Fibroblast of villous mesenchyme (primary cell): ENCODE measurements at regions not wholly inside any gene's neighbourhood (a gene's known extent, or its start where the extent isn't known, plus 50 kb on each side); places are given as distances from the start of the nearest gene placed in this dataset.

Source experiments
- DNase-seq: peaks from one replicate; pipeline ENCODE4 v3.0.0-alpha.2; 2010; ENCODE audit warnings: low read depth
- H3K4me3 ChIP-seq: 2 replicates; pipeline ENCODE4 v1.5.1; 2011; ENCODE audit warnings: low read depth, mild to moderate bottlenecking, low read length
- TF ChIP-seq, protein P1 (sequence below): IDR thresholded peaks from 2 replicates; pipeline ENCODE4 v1.5.1; 2012; ENCODE audit warnings: low read depth, mild to moderate bottlenecking, low read length; ENCODE audit not compliant: insufficient read depth

DNA sequence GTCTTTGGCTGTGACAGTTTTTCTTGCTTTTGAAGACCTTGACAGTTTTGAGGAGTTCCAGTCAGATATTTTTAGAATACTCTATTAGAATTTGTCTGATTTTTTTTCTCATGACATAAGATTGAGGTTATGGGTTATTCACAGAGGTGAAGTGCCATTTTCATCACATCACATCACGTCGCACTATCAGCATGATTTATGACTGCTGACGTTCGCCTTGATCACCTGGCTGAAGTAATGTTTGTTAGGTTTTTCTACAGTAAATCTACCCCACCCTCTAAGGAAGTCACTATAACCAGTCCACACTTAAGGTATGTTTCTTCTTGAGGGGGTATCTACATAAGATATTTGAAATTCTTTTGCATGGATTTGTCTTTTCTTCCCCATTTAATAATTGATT is 169.7 kb downstream of the NDFIP2 start:
- TF ChIP-seq, protein P1, sequence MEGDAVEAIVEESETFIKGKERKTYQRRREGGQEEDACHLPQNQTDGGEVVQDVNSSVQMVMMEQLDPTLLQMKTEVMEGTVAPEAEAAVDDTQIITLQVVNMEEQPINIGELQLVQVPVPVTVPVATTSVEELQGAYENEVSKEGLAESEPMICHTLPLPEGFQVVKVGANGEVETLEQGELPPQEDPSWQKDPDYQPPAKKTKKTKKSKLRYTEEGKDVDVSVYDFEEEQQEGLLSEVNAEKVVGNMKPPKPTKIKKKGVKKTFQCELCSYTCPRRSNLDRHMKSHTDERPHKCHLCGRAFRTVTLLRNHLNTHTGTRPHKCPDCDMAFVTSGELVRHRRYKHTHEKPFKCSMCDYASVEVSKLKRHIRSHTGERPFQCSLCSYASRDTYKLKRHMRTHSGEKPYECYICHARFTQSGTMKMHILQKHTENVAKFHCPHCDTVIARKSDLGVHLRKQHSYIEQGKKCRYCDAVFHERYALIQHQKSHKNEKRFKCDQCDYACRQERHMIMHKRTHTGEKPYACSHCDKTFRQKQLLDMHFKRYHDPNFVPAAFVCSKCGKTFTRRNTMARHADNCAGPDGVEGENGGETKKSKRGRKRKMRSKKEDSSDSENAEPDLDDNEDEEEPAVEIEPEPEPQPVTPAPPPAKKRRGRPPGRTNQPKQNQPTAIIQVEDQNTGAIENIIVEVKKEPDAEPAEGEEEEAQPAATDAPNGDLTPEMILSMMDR, result no peak
- no peak for DNase-seq
- H3K4me3 ChIP-seq, result no peak overlapping the region

DNA sequence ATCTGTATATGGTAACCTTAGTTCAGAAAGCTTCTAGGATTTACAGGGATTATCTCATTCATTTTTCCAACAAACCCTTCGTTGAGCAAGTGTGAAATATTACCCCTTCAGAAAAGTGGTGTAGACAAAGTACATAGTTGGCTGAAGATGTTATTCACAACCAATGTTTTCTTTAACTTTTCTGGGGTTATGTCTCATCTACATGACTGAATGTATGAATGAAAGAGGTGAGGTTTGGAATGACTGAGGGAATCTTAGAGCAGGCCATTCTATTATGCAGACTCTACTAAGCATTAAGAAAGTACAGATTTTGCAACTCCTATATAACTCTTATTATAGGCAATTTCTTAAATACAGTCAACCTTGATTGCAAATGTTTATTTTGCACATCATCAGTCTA is 167.2 kb downstream of the NDFIP2 start:
- DNase-seq, result no peak
- TF ChIP-seq, protein P1, result no peak

DNA sequence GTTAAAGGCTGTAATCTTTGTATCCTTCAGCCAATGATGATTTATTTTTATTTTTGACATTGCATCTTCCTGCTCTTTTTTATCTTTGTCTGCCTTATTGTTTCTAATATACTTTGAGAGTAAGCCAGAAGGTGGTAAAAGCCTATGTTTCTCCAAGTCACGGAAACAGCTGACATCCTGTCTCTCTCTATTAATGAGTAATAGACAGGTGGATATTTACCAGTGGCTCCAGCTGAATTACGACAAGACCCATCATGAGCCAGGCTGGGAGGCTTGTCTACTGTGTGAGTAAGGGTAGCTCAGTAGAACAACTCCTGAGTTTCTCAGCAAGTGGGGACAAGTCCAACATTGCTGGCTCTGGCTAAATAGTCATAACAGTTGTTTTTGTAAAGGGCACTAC is 166.6 kb downstream of the NDFIP2 start:
- DNase-seq, result no peak
- H3K4me3 ChIP-seq, result no peak overlapping the region
- TF ChIP-seq, protein P1, result no peak

More for the DNA sequence above, 167.2 kb downstream of the NDFIP2 start:
- H3K4me3 ChIP-seq, result no peak overlapping the region

DNA sequence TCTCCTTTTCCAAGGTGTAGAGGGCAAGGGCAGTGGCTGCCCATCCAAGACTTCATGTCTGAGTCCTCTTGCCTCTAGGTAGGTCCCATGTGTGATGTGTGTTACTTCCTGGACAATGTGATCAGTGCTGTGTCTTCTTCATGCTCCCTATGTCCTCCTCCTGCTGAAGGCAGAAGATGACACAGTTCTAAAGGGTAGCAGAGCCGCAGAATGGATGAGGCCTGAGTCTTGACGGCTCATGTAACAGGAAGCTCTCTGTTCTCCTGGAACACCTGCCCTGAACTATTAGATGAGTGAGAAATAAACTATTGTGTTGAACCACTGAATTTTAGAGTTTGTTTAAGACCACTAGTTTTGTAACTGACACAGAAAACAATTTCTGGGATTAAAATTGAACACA is 165.9 kb downstream of the NDFIP2 start:
- no peak overlapping the region for H3K4me3 ChIP-seq
- DNase-seq, result no peak
- TF ChIP-seq, protein P1, result no peak

DNA sequence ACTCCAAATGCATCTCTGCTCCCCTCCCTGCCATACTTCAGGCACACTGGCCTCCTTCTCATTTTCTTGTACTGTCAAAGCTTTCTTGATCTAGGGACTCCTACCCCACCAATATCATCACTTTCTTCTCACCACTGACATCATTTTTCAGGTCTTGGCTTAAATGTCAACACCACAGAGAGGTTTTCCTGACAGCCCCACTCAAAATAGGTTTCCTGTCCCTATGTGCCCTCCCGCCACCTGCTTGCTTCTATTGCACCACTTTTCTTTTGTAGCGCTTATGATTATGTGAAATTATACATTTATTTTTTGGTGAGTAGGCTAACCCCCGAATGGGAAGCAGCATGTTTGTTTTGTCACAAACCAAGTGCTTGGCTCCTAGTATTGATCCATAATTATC is 164.6 kb downstream of the NDFIP2 start:
- no peak for DNase-seq
- TF ChIP-seq, protein P1, result no peak
- H3K4me3 ChIP-seq, result no peak overlapping the region

DNA sequence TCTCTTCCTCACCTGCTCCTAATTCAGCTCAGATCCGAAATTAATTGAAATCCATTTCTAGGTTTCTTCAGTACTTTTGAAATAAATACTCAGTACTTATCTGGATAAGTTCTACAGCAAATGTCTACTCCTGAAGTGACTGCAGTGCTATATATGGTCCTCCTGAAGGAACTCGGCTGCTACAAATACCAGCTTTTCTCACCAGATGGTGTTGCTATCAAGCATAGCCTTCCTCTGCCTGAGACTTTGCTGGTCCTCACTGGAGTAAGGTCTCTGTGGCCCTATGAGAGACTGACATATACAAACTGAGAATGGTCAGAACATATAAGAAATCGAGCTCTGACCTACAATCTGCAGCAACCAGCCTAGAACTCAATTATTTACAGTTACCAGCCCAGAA is 161.6 kb downstream of the NDFIP2 start:
- DNase-seq, result no peak

More for the DNA sequence above, 161.6 kb downstream of the NDFIP2 start:
- no peak overlapping the region for H3K4me3 ChIP-seq
- TF ChIP-seq, protein P1, result no peak
